IPS-20b (cell line): ENCODE measurements at regions not wholly inside any gene's neighbourhood (a gene's known extent, or its start where the extent isn't known, plus 50 kb on each side); places are given as distances from the start of the nearest gene placed in this dataset.
"Not testable (repeated sequence)": the region's sequence is repeated elsewhere in the genome, so short reads cannot be mapped to it uniquely, and the experiment has no call there.

ENCODE experiments used
- H3K27ac ChIP-seq: one replicate; pipeline ENCODE4 v1.5.1; 2013; ENCODE audit warnings: low read length
- H3K27me3 ChIP-seq: 2 replicates; pipeline ENCODE4 v1.6.1; 2013; ENCODE audit warnings: mild to moderate bottlenecking, low read length, inconsistent platforms; ENCODE audit not compliant: insufficient read depth
- H3K36me3 ChIP-seq: 2 replicates; pipeline ENCODE4 v1.6.1; 2013; ENCODE audit warnings: low read depth, mild to moderate bottlenecking, inconsistent platforms, low read length, moderate library complexity; ENCODE audit not compliant: insufficient read depth
- H3K4me1 ChIP-seq: 2 replicates; pipeline ENCODE4 v1.6.1; 2013; ENCODE audit warnings: mild to moderate bottlenecking, control low read depth, inconsistent platforms, low read length, moderate library complexity; ENCODE audit not compliant: insufficient read depth
- H3K4me3 ChIP-seq: 2 replicates; pipeline ENCODE4 v1.5.1; 2013; ENCODE audit warnings: mild to moderate bottlenecking, low read length, inconsistent platforms
- H3K9ac ChIP-seq: 2 replicates; pipeline ENCODE4 v1.6.1; 2013; ENCODE audit warnings: low read depth, mild to moderate bottlenecking, inconsistent platforms, low read length, moderate library complexity
- H3K9me3 ChIP-seq: 2 replicates; pipeline ENCODE4 v1.6.1; 2013; ENCODE audit warnings: mild to moderate bottlenecking, low read depth, low read length, inconsistent platforms; ENCODE audit not compliant: insufficient read depth

DNA sequence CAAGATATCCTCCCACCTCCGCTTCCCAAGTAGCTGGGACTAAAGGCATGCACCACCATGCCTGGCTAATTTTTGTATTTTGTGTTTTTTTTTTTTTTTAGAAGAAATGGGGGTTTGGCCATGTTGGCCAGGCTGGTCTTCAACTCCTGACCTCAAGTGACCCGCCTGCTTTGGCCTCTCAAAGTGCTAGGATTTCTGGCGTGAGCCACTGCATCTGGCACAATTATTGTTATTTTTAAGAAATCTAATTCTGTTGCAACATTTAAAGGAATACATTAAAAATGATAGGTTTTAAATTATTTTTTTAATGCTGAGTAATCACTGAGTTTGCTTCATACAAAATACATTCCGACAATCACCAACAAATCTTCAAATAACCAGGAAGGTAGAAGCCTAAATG, 178.1 kb upstream of the SEMA3E start:
- Histone ChIP-seq H3K4me1 (peaks cover 6% of the 10 kb centered on the region; the same call in 1 of the 2 replicates), H3K9me3 (no peaks in the 10 kb centered on the region), H3K4me3 (no peak overlapping the region), H3K27ac (no peak overlapping the region), H3K27me3 (no peaks in the 10 kb centered on the region), H3K36me3 (no peaks in the 10 kb centered on the region), H3K9ac (no peak overlapping the region)

GRCh38 chr7:83824214-83824613, 175.3 kb upstream of the SEMA3E start:
- Histone ChIP-seq H3K36me3 (no peaks in the 10 kb centered on the region), H3K9ac (no peak overlapping the region), H3K4me1 (no peaks in the 10 kb centered on the region), H3K4me3 (no peak overlapping the region), H3K27ac (no peak overlapping the region), H3K27me3 (no peaks in the 10 kb centered on the region), H3K9me3 (no peaks in the 10 kb centered on the region)

GRCh38 chr7:83821866-83822265, 172.9 kb upstream of the SEMA3E start:
- H3K9ac ChIP-seq, result no peak overlapping the region
- H3K9me3 ChIP-seq, result no peaks in the 10 kb centered on the region
- H3K4me3 ChIP-seq, result no peak overlapping the region
- H3K36me3 ChIP-seq, result no peaks in the 10 kb centered on the region
- H3K4me1 ChIP-seq, result no peaks in the 10 kb centered on the region
- H3K27ac ChIP-seq, result no peak overlapping the region
- H3K27me3 ChIP-seq, result no peaks in the 10 kb centered on the region

GRCh38 chr7:83820641-83821040, 171.7 kb upstream of the SEMA3E start:
- Histone ChIP-seq H3K36me3 (no peaks in the 10 kb centered on the region), H3K9me3 (no peaks in the 10 kb centered on the region), H3K27me3 (no peaks in the 10 kb centered on the region), H3K4me1 (no peaks in the 10 kb centered on the region), H3K27ac (no peak overlapping the region), H3K4me3 (no peak overlapping the region), H3K9ac (no peak overlapping the region)

DNA sequence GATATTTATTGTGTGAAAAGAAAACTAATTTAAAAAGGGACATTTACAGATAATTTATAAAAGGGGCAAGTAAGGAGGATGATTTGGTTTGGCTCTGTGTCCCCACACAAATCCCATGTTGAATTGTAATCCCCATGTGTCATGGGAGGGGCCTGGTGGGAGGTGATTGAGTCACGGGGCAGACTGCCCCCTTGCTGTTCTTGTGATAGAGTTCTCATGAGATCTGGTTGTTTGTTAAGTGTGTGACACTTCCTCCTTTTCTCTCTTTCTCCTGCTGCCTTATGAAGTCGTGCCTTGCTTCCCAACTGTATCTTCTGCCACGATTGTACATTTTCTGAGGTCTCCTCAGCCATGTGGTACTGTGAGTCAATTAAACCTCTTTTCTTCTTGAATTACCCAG, 171.0 kb upstream of the SEMA3E start:
- H3K27me3 ChIP-seq, result no peaks in the 10 kb centered on the region

DNA sequence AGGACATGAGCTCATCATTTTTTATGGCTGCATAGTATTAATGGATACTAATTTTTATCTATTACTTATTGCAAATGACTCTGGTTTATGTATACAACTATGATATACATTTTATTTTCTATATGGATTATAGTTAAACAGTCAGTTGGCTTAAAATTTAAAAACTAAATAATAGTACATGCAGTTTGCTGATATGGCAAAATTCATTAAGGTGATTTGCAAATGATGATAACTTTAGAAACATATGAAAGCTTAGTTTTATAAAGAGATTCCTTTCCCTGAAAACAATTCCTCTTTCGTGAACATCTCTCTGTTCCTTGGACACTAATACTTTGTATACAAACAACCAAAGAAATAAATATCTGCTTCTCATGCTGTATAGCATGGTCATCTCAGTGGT, 165.5 kb upstream of the SEMA3E start:
- H3K9me3 ChIP-seq, result no peaks in the 10 kb centered on the region
- H3K9ac ChIP-seq, result no peak overlapping the region
- H3K27ac ChIP-seq, result no peak overlapping the region
- H3K36me3 ChIP-seq, result no peaks in the 10 kb centered on the region
- no peaks in the 10 kb centered on the region for H3K27me3 ChIP-seq
- no peak overlapping the region for H3K4me3 ChIP-seq
- no peaks in the 10 kb centered on the region for H3K4me1 ChIP-seq

More for the DNA sequence above, 171.0 kb upstream of the SEMA3E start:
- no peak overlapping the region for H3K4me3 ChIP-seq
- H3K4me1 ChIP-seq, result no peaks in the 10 kb centered on the region
- no peaks in the 10 kb centered on the region for H3K36me3 ChIP-seq
- no peaks in the 10 kb centered on the region for H3K9me3 ChIP-seq
- H3K27ac ChIP-seq, result no peak overlapping the region
- H3K9ac ChIP-seq, result no peak overlapping the region

GRCh38 chr7:83812563-83812962, 163.6 kb upstream of the SEMA3E start:
- not testable (repeated sequence) for H3K4me3 ChIP-seq, H3K4me1 ChIP-seq, H3K27ac ChIP-seq, H3K27me3 ChIP-seq, H3K36me3 ChIP-seq, H3K9ac ChIP-seq, H3K9me3 ChIP-seq

DNA sequence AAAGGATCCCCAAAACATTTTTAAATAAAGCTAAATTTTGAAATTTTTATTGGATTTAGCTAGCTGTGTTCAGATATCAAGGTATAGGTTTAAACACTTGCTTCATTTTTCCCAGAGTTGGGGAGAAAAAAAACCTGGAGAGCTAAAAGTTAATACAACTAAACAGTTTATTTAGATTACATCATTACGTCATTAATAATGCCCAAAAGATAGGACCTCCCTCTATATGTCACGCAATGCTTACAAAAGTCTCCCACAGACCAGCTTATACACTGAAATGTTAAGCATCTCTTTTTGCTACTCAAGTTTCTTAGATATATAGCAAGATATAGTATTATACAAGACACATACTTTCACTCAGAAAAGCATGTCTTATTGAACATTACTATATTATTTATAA, 160.0 kb upstream of the SEMA3E start:
- Histone ChIP-seq H3K4me3 (no peak overlapping the region), H3K27ac (no peak overlapping the region), H3K9ac (no peak overlapping the region), H3K36me3 (no peaks in the 10 kb centered on the region), H3K4me1 (no peaks in the 10 kb centered on the region), H3K9me3 (no peaks in the 10 kb centered on the region), H3K27me3 (no peaks in the 10 kb centered on the region)

GRCh38 chr7:83807774-83808173, 158.8 kb upstream of the SEMA3E start:
- H3K27ac ChIP-seq, result no peak overlapping the region
- H3K4me1 ChIP-seq, result no peaks in the 10 kb centered on the region
- no peaks in the 10 kb centered on the region for H3K27me3 ChIP-seq
- no peak overlapping the region for H3K9ac ChIP-seq
- H3K4me3 ChIP-seq, result no peak overlapping the region
- no peaks in the 10 kb centered on the region for H3K36me3 ChIP-seq
- no peaks in the 10 kb centered on the region for H3K9me3 ChIP-seq

DNA sequence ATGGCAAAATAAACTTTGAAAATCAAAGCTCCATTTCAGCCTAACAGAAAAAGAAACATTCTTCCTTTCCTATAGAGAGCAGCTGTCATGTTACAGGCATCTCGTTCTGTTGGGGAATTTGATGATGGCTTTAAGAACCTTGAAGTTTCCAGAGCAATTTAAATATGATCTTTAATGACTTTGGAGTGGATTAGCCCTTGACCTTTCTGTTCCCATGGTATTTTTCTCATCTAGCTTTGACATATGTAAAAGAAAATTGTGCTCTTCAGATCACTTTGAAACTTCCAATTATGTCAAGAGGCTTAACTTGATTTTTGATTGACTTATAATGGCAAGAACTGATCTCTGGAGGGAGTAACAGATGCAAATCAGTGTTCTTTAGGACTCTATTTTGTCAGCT, 157.6 kb upstream of the SEMA3E start:
- Histone ChIP-seq H3K9ac (no peak overlapping the region), H3K27me3 (no peaks in the 10 kb centered on the region), H3K9me3 (no peaks in the 10 kb centered on the region), H3K27ac (no peak overlapping the region), H3K4me1 (no peaks in the 10 kb centered on the region), H3K4me3 (no peak overlapping the region), H3K36me3 (no peaks in the 10 kb centered on the region)

GRCh38 chr7:83799333-83799732, 150.4 kb upstream of the SEMA3E start:
- Histone ChIP-seq H3K4me1 (no peaks in the 10 kb centered on the region), H3K27ac (no peak overlapping the region), H3K36me3 (no peaks in the 10 kb centered on the region), H3K4me3 (no peak overlapping the region), H3K9ac (no peak overlapping the region), H3K9me3 (no peaks in the 10 kb centered on the region), H3K27me3 (no peaks in the 10 kb centered on the region)

- Histone ChIP-seq H3K27ac (no peak overlapping the region), H3K4me3 (no peak overlapping the region), H3K9ac (no peak overlapping the region), H3K36me3 (no peaks in the 10 kb centered on the region), H3K9me3 (no peaks in the 10 kb centered on the region), H3K4me1 (no peaks in the 10 kb centered on the region), H3K27me3 (no peaks in the 10 kb centered on the region)
Measured at GRCh38 chr7:83798489-83798888, 149.6 kb upstream of the SEMA3E start.

GRCh38 chr7:83796760-83797159, 147.8 kb upstream of the SEMA3E start:
- H3K36me3 ChIP-seq, result no peaks in the 10 kb centered on the region
- H3K9ac ChIP-seq, result no peak overlapping the region
- H3K4me1 ChIP-seq, result no peaks in the 10 kb centered on the region
- H3K27ac ChIP-seq, result no peak overlapping the region
- H3K9me3 ChIP-seq, result no peaks in the 10 kb centered on the region
- no peaks in the 10 kb centered on the region for H3K27me3 ChIP-seq
- no peak overlapping the region for H3K4me3 ChIP-seq
